ENCODE measurements at regions not wholly inside any gene's neighbourhood (a gene's known extent, or its start where the extent isn't known, plus 50 kb on each side); places are given as distances from the start of the nearest gene placed in this dataset.

GRCh38 chr2:65917986-65918385 is 485.6 kb upstream of the SPRED2 start:
- H3K4me3 ChIP-seq (ENCODE audit: insufficient read depth, low read depth, low read length): no peak overlapping the region
- no peak for DNase-seq (ENCODE audit: low read depth)
- no peak for FAIRE-seq
- H3K27ac ChIP-seq (ENCODE audit: low read depth, low read length): no peak overlapping the region
- no peak overlapping the region for H3K27ac Mint-ChIP-seq (ENCODE audit: unreplicated experiment)
- no peaks in the 10 kb centered on the region for H3K36me3 ChIP-seq (ENCODE audit: insufficient read depth, low read length)
- H3K79me2 ChIP-seq (ENCODE audit: insufficient read depth, low read length): no peaks in the 10 kb centered on the region
- H3K36me3 Mint-ChIP-seq (ENCODE audit: low read depth, unreplicated experiment): no peaks in the 10 kb centered on the region
- H3K4me3 Mint-ChIP-seq (ENCODE audit: unreplicated experiment): no peak overlapping the region
- peaks cover 2% of the 10 kb centered on the region for H3K27me3 ChIP-seq (ENCODE audit: insufficient read depth, low read length)
- H3K9me3 ChIP-seq (ENCODE audit: insufficient read depth, low read depth, low read length): no peaks in the 10 kb centered on the region
- H3K9me3 Mint-ChIP-seq (ENCODE audit: unreplicated experiment): no peaks in the 10 kb centered on the region
- H3K27me3 Mint-ChIP-seq (ENCODE audit: low read depth, unreplicated experiment): peaks cover 12% of the 10 kb centered on the region
- no peaks in the 10 kb centered on the region for H4K20me1 ChIP-seq (ENCODE audit: insufficient read depth, low read length)
- no peak overlapping the region for H2AFZ ChIP-seq (ENCODE audit: low read depth, low read length)
- H3K9ac ChIP-seq (ENCODE audit: low read length): no peak overlapping the region
- no peak for TF ChIP-seq EZH2 (IDR thresholded peaks at IDR 0.05; ENCODE audit: insufficient read depth, low read length)
- no peak for TF ChIP-seq CTCF (IDR thresholded peaks at IDR 0.05; ENCODE audit: insufficient read depth, low read depth, low read length)
- peaks cover 5% of the 10 kb centered on the region for H3K4me1 Mint-ChIP-seq (ENCODE audit: low read depth, unreplicated experiment)
- H3K4me2 ChIP-seq (ENCODE audit: low read length): no peak overlapping the region
- H3K4me1 ChIP-seq (ENCODE audit: insufficient read depth, low read length): no peaks in the 10 kb centered on the region

- H3K4me3 Mint-ChIP-seq (ENCODE audit: unreplicated experiment): no peak overlapping the region
- Histone ChIP-seq H3K9ac (ENCODE audit: low read length) (no peak overlapping the region), H4K20me1 (ENCODE audit: insufficient read depth, low read length) (no peaks in the 10 kb centered on the region), H3K27me3 (ENCODE audit: insufficient read depth, low read length) (peaks cover 2% of the 10 kb centered on the region), H3K4me2 (ENCODE audit: low read length) (no peak overlapping the region), H3K4me3 (ENCODE audit: insufficient read depth, low read depth, low read length) (no peak overlapping the region), H3K79me2 (ENCODE audit: insufficient read depth, low read length) (no peaks in the 10 kb centered on the region), H2AFZ (ENCODE audit: low read depth, low read length) (no peak overlapping the region), H3K36me3 (ENCODE audit: insufficient read depth, low read length) (no peaks in the 10 kb centered on the region), H3K4me1 (ENCODE audit: insufficient read depth, low read length) (no peaks in the 10 kb centered on the region), H3K9me3 (ENCODE audit: insufficient read depth, low read depth, low read length) (no peaks in the 10 kb centered on the region), H3K27ac (ENCODE audit: low read depth, low read length) (no peak overlapping the region)
- no peaks in the 10 kb centered on the region for H3K36me3 Mint-ChIP-seq (ENCODE audit: low read depth, unreplicated experiment)
- no peak for TF ChIP-seq EZH2 (IDR thresholded peaks at IDR 0.05; ENCODE audit: insufficient read depth, low read length)
- TF ChIP-seq CTCF (IDR thresholded peaks at IDR 0.05; ENCODE audit: insufficient read depth, low read depth, low read length): no peak
- DNase-seq (ENCODE audit: low read depth) (no peak), FAIRE-seq (no peak)
- peaks cover 5% of the 10 kb centered on the region for H3K27me3 Mint-ChIP-seq (ENCODE audit: low read depth, unreplicated experiment)
- H3K4me1 Mint-ChIP-seq (ENCODE audit: low read depth, unreplicated experiment): peaks cover 5% of the 10 kb centered on the region
- H3K9me3 Mint-ChIP-seq (ENCODE audit: unreplicated experiment): no peaks in the 10 kb centered on the region
- no peak overlapping the region for H3K27ac Mint-ChIP-seq (ENCODE audit: unreplicated experiment)
Measured at GRCh38 chr2:65916785-65917295, 484.4 kb upstream of the SPRED2 start.

- H3K9ac ChIP-seq (ENCODE audit: low read length): no peak overlapping the region
- H3K27me3 ChIP-seq (ENCODE audit: insufficient read depth, low read length): peaks cover 2% of the 10 kb centered on the region
- H3K27ac Mint-ChIP-seq (ENCODE audit: unreplicated experiment): no peak overlapping the region
- H3K4me1 ChIP-seq (ENCODE audit: insufficient read depth, low read length): no peaks in the 10 kb centered on the region
- peaks cover 4% of the 10 kb centered on the region for H3K27me3 Mint-ChIP-seq (ENCODE audit: low read depth, unreplicated experiment)
- H2AFZ ChIP-seq (ENCODE audit: low read depth, low read length): no peak overlapping the region
- H4K20me1 ChIP-seq (ENCODE audit: insufficient read depth, low read length): no peaks in the 10 kb centered on the region
- H3K27ac ChIP-seq (ENCODE audit: low read depth, low read length): no peak overlapping the region
- H3K9me3 ChIP-seq (ENCODE audit: insufficient read depth, low read depth, low read length): no peaks in the 10 kb centered on the region
- H3K4me3 Mint-ChIP-seq (ENCODE audit: unreplicated experiment): no peak overlapping the region
- TF ChIP-seq EZH2 (IDR thresholded peaks at IDR 0.05; ENCODE audit: insufficient read depth, low read length) (no peak), CTCF (IDR thresholded peaks at IDR 0.05; ENCODE audit: insufficient read depth, low read depth, low read length) (no peak)
- H3K79me2 ChIP-seq (ENCODE audit: insufficient read depth, low read length): no peaks in the 10 kb centered on the region
- no peaks in the 10 kb centered on the region for H3K9me3 Mint-ChIP-seq (ENCODE audit: unreplicated experiment)
- H3K36me3 Mint-ChIP-seq (ENCODE audit: low read depth, unreplicated experiment): no peaks in the 10 kb centered on the region
- H3K36me3 ChIP-seq (ENCODE audit: insufficient read depth, low read length): no peaks in the 10 kb centered on the region
- no peak overlapping the region for H3K4me2 ChIP-seq (ENCODE audit: low read length)
- no peak overlapping the region for H3K4me3 ChIP-seq (ENCODE audit: insufficient read depth, low read depth, low read length)
- DNase-seq (ENCODE audit: low read depth) (no peak), FAIRE-seq (no peak)
- H3K4me1 Mint-ChIP-seq (ENCODE audit: low read depth, unreplicated experiment): peaks cover 5% of the 10 kb centered on the region
Measured at GRCh38 chr2:65916177-65916576, 483.8 kb upstream of the SPRED2 start.
